Fibroblast of lung (primary cell): ENCODE measurements at regions not wholly inside any gene's neighbourhood (a gene's known extent, or its start where the extent isn't known, plus 50 kb on each side); places are given as distances from the start of the nearest gene placed in this dataset.

Experiments
- CTCF ChIP-seq, 2 donors: IDR thresholded peaks in 1 of 2; conservative IDR thresholded peaks in 1 of 2; 1 replicate in 1 of 2; 2 replicates in 1 of 2; pipeline ENCODE4 v1.5.1; 2011 to 2012; ENCODE audit warnings: low read length in 2 of 2, control low read depth in 1 of 2, inconsistent platforms in 1 of 2, low read depth in 1 of 2, mild to moderate bottlenecking in 1 of 2
- EZH2 ChIP-seq: IDR thresholded peaks from 2 replicates; pipeline ENCODE4 v1.5.1; 2012; ENCODE audit warnings: low read length, control low read depth, mild to moderate bottlenecking; ENCODE audit errors: missing control alignments

- no peak for TF ChIP-seq CTCF (conservative IDR thresholded peaks at IDR 0.05 in 1 of 2, IDR thresholded peaks at IDR 0.05 in 1 of 2; ENCODE audit: low read depth in 1 of 2, low read length in 2 of 2)
- no peak for TF ChIP-seq EZH2
These were observed 199.3 kb upstream of the ACTBL2 start for GRCh38 chr5:57681942-57682341.
